ENCODE measurements at regions not wholly inside any gene's neighbourhood (a gene's known extent, or its start where the extent isn't known, plus 50 kb on each side); places are given as distances from the start of the nearest gene placed in this dataset.

- Histone ChIP-seq H3K36me3 (ENCODE audit: control insufficient read depth, insufficient read depth, low read length) (no peaks in the 10 kb centered on the region), H3K4me1 (ENCODE audit: control insufficient read depth, insufficient read depth, low read length) (no peaks in the 10 kb centered on the region; the same call in 1 of the 2 replicates), H3K27ac (ENCODE audit: low read length) (no peak overlapping the region), H3K9me3 (ENCODE audit: control insufficient read depth, insufficient read depth, low read depth, low read length) (no peaks in the 10 kb centered on the region), H3K27me3 (ENCODE audit: control insufficient read depth, insufficient read depth, low read length) (no peaks in the 10 kb centered on the region), H3K4me3 (ENCODE audit: low read depth in 2 of 2, low read length in 2 of 2) (no peak overlapping the region)
- BruUV-seq (replicated peaks): no TSS peak
- TF ChIP-seq TCF7L2 (IDR thresholded peaks at IDR 0.05; ENCODE audit: low read depth, low read length): no peak
- TF ChIP-seq POLR2AphosphoS5 (IDR thresholded peaks at IDR 0.05; ENCODE audit: low read depth, low read length): no peak
- TF ChIP-seq SIN3A (IDR thresholded peaks at IDR 0.05; ENCODE audit: borderline replicate concordance, insufficient read depth, low read depth, low read length): no peak
- TF ChIP-seq, protein P1, sequence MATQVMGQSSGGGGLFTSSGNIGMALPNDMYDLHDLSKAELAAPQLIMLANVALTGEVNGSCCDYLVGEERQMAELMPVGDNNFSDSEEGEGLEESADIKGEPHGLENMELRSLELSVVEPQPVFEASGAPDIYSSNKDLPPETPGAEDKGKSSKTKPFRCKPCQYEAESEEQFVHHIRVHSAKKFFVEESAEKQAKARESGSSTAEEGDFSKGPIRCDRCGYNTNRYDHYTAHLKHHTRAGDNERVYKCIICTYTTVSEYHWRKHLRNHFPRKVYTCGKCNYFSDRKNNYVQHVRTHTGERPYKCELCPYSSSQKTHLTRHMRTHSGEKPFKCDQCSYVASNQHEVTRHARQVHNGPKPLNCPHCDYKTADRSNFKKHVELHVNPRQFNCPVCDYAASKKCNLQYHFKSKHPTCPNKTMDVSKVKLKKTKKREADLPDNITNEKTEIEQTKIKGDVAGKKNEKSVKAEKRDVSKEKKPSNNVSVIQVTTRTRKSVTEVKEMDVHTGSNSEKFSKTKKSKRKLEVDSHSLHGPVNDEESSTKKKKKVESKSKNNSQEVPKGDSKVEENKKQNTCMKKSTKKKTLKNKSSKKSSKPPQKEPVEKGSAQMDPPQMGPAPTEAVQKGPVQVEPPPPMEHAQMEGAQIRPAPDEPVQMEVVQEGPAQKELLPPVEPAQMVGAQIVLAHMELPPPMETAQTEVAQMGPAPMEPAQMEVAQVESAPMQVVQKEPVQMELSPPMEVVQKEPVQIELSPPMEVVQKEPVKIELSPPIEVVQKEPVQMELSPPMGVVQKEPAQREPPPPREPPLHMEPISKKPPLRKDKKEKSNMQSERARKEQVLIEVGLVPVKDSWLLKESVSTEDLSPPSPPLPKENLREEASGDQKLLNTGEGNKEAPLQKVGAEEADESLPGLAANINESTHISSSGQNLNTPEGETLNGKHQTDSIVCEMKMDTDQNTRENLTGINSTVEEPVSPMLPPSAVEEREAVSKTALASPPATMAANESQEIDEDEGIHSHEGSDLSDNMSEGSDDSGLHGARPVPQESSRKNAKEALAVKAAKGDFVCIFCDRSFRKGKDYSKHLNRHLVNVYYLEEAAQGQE (IDR thresholded peaks at IDR 0.05; ENCODE audit: insufficient read depth in 1 of 2, low read depth in 2 of 2, low read length in 1 of 2): no peak
- TF ChIP-seq CTCF (IDR thresholded peaks at IDR 0.05): no peak
- in situ Hi-C loops (cut with HindIII; ENCODE audit: low pct_unique_long_range_greater_than_20kb, low sequenced_read_pairs): no loop called here
- ChIA-PET POLR2A (no interaction called here), CTCF (no interaction called here)
- DNase-seq (ENCODE audit: low read depth, low spot score): no peak
- intact Hi-C loops (cut with micrococcal nuclease; ENCODE audit: unreplicated experiment): no loop called here
- no peak for ATAC-seq
Measured at GRCh38 chr3:30400926-30401325, 205.5 kb upstream of the TGFBR2 start.

DNA sequence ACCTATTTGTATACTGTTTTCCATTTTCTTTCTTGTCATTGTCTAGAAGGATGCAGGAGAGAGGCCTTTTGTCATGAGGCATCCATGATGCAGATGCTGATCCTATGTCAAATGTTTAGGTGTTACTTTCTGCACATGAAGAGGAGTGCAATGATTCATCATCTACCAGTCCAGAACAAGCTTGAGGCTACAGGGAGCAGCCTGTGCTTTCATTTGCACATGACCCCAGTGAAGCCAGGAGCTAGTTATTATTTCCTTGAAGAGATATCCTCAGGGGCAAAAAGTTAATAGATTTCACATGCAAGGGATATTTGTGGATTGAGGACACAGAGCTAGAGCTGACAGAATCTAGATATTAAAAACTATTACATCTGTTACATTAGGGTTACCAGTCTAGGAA is 204.4 kb upstream of the TGFBR2 start:
- no peak for DNase-seq (ENCODE audit: low read depth, low spot score)
- H3K9me3 ChIP-seq (ENCODE audit: control insufficient read depth, insufficient read depth, low read depth, low read length): no peaks in the 10 kb centered on the region
- no peaks in the 10 kb centered on the region for H3K36me3 ChIP-seq (ENCODE audit: control insufficient read depth, insufficient read depth, low read length)
- in situ Hi-C loops (cut with HindIII; ENCODE audit: low pct_unique_long_range_greater_than_20kb, low sequenced_read_pairs) (no loop called here), intact Hi-C loops (cut with micrococcal nuclease; ENCODE audit: unreplicated experiment) (no loop called here)
- H3K4me3 ChIP-seq (ENCODE audit: low read depth in 2 of 2, low read length in 2 of 2): no peak overlapping the region
- POLR2A ChIA-PET: no interaction called here
- no peak for ATAC-seq
- TF ChIP-seq SIN3A (IDR thresholded peaks at IDR 0.05; ENCODE audit: borderline replicate concordance, insufficient read depth, low read depth, low read length) (no peak), POLR2AphosphoS5 (IDR thresholded peaks at IDR 0.05; ENCODE audit: low read depth, low read length) (no peak), TCF7L2 (IDR thresholded peaks at IDR 0.05; ENCODE audit: low read depth, low read length) (no peak), CTCF (IDR thresholded peaks at IDR 0.05) (no peak)
- TF ChIP-seq, protein P1 (IDR thresholded peaks at IDR 0.05; ENCODE audit: insufficient read depth in 1 of 2, low read depth in 2 of 2, low read length in 1 of 2): no peak
- H3K27me3 ChIP-seq (ENCODE audit: control insufficient read depth, insufficient read depth, low read length): no peaks in the 10 kb centered on the region
- H3K27ac ChIP-seq (ENCODE audit: low read length): no peak overlapping the region
- H3K4me1 ChIP-seq (ENCODE audit: control insufficient read depth, insufficient read depth, low read length): no peaks in the 10 kb centered on the region; the same call in 1 of the 2 replicates
- BruUV-seq (replicated peaks): no TSS peak
- CTCF ChIA-PET: no interaction called here

Measured in Panc1 (cell line).